ENCODE measurements at regions not wholly inside any gene's neighbourhood (a gene's known extent, or its start where the extent isn't known, plus 50 kb on each side); places are given as distances from the start of the nearest gene placed in this dataset.

DNA sequence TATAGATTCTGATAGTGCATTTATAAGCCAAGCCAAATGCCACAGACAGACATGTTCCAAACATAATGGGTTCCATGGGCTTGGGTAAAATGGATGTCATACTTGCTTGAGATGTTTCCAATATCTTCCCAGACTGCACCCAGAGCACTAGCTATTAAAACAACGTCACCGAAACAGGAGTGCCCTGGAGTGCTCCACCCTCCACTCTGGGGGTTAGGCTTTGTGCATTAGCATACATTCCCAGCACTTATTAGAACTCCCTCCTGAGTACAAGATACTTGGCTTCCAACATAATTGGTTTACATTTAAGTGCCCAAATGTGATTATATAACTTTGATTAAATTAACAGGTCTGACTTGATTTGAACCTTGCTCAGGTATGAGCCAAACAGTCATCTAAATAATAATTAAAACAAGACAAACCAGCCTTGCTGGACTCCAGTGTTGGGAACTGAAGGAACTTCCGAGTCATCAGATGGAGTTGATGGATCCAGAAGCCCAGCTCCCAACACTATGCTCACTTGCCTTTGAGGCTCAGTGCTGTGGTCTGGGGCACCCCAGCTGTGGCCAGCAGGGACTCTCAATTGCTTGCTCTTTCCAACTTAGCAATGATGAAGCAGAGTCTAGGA is 60.5 kb upstream of the LGALSL start:
- no peak overlapping the region for H3K4me3 ChIP-seq
- H3K27ac ChIP-seq, result no peak overlapping the region
- no peaks in the 10 kb centered on the region for H3K36me3 ChIP-seq
- H3K9me3 ChIP-seq, result peaks cover 0 to 15% (median 2%) of the 10 kb centered on the region in 3 donors
- TF ChIP-seq EP300 (IDR thresholded peaks at IDR 0.05), result no peak
- no peak for TF ChIP-seq CTCF (IDR thresholded peaks at IDR 0.05)
- no peak for TF ChIP-seq POLR2A (IDR thresholded peaks at IDR 0.05)
- 100% methylated on average over 3 of the region's 3 CpGs; no CpG with 5 or more reads in 1 of the 2 donors for WGBS, 2 donors (ENCODE audit: low coverage in 1 of 2)
- no peaks in the 10 kb centered on the region for H3K4me1 ChIP-seq
- no peaks in the 10 kb centered on the region for H3K27me3 ChIP-seq
- ATAC-seq, result no peak

- Histone ChIP-seq H3K27me3 (no peaks in the 10 kb centered on the region), H3K4me1 (no peaks in the 10 kb centered on the region), H3K4me3 (no peak overlapping the region), H3K27ac (no peak overlapping the region), H3K9me3 (peaks cover 0 to 15% (median 2%) of the 10 kb centered on the region in 3 donors), H3K36me3 (no peaks in the 10 kb centered on the region)
- TF ChIP-seq POLR2A (IDR thresholded peaks at IDR 0.05), result no peak
- TF ChIP-seq POLR2AphosphoS5 (IDR thresholded peaks at IDR 0.05), result no peak
- no peak for TF ChIP-seq CTCF (IDR thresholded peaks at IDR 0.05)
- no peak for TF ChIP-seq EP300 (IDR thresholded peaks at IDR 0.05)
- no peak for ATAC-seq
- 90 to 93% methylated on average over 2 to 3 of the region's 3 CpGs for WGBS, 2 donors (ENCODE audit: low coverage in 1 of 2)
Measured at GRCh38 chr2:64394153-64394552, 59.8 kb upstream of the LGALSL start.

DNA sequence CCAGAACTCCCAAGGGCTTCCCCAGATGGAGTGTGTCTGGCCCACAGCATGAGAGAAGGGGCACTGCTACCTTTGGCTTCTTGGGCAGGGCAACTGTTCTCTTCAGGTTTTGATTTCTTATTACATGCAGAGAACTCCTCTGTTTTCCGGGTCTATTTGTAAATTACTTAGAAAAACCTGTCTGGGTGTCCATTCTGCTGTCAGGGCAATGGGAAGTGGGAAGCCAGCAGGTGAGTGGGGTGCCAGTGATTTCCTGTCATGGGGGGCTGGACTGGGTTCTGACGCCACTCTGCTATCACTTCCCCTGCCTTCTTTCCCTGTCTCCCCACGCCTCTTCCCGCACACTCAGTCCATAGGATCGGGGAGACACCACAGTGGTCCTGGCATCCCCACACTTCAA is 58.0 kb upstream of the LGALSL start:
- no peak overlapping the region for H3K27ac ChIP-seq
- WGBS, 2 donors (ENCODE audit: low coverage in 1 of 2), result 100% methylated on average over 2 of the region's 5 CpGs; no CpG with 5 or more reads in 1 of the 2 donors

GRCh38 chr2:64396551-64396950 is 57.4 kb upstream of the LGALSL start:
- Histone ChIP-seq H3K4me3 (no peak overlapping the region), H3K4me1 (no peaks in the 10 kb centered on the region), H3K27ac (no peak overlapping the region), H3K36me3 (no peaks in the 10 kb centered on the region), H3K9me3 (peaks cover 0 to 4% (median 0%) of the 10 kb centered on the region in 3 donors), H3K27me3 (no peaks in the 10 kb centered on the region)
- TF ChIP-seq POLR2A (IDR thresholded peaks at IDR 0.05) (no peak), POLR2AphosphoS5 (IDR thresholded peaks at IDR 0.05) (no peak), EP300 (IDR thresholded peaks at IDR 0.05) (no peak), CTCF (IDR thresholded peaks at IDR 0.05) (no peak)
- ATAC-seq, result no peak
- 65 to 100% methylated on average over 2 of the region's 2 CpGs for WGBS, 2 donors (ENCODE audit: low coverage in 1 of 2)

More for the DNA sequence above, 58.0 kb upstream of the LGALSL start:
- Histone ChIP-seq H3K27me3 (no peaks in the 10 kb centered on the region), H3K9me3 (peaks cover 0 to 9% (median 0%) of the 10 kb centered on the region in 3 donors), H3K4me3 (no peak overlapping the region), H3K4me1 (no peaks in the 10 kb centered on the region), H3K36me3 (no peaks in the 10 kb centered on the region)
- ATAC-seq, result no peak
- TF ChIP-seq POLR2A (IDR thresholded peaks at IDR 0.05) (no peak), CTCF (IDR thresholded peaks at IDR 0.05) (no peak), POLR2AphosphoS5 (IDR thresholded peaks at IDR 0.05) (no peak), EP300 (IDR thresholded peaks at IDR 0.05) (no peak)

- no peaks in the 10 kb centered on the region for H3K36me3 ChIP-seq
- no peaks in the 10 kb centered on the region for H3K27me3 ChIP-seq
- H3K4me1 ChIP-seq, result peaks cover 0 to 12% (median 6%) of the 10 kb centered on the region in 3 donors
- no peak for ATAC-seq
- TF ChIP-seq POLR2AphosphoS5 (IDR thresholded peaks at IDR 0.05), result no peak
- TF ChIP-seq EP300 (IDR thresholded peaks at IDR 0.05), result no peak
- TF ChIP-seq POLR2A (IDR thresholded peaks at IDR 0.05), result no peak
- no peak for TF ChIP-seq CTCF (IDR thresholded peaks at IDR 0.05)
- no peak overlapping the region for H3K4me3 ChIP-seq
- no peaks in the 10 kb centered on the region for H3K9me3 ChIP-seq
- no peak overlapping the region for H3K27ac ChIP-seq
Measured at GRCh38 chr2:64398516-64399129, 55.3 kb upstream of the LGALSL start.

Data from gastroesophageal sphincter (tissue), 4 donors.